K562 (cell line): ENCODE measurements at regions not wholly inside any gene's neighbourhood (a gene's known extent, or its start where the extent isn't known, plus 50 kb on each side); places are given as distances from the start of the nearest gene placed in this dataset.

Source experiments
- ATAC-seq: fragments of 200-7000 bp; cut with Tn5 transposase; 3 replicates; pipeline ENCODE4 v1.9.1; 2020; ENCODE audit warnings: moderate library complexity
- BruUV-seq: library from RNA; stranded (reverse); fragments of 400-500 nt; replicated peaks from 2 replicates; lab custom pipeline; 2021; lab: Mats Ljungman, UMichigan
- CTCF ChIA-PET: fragments of 300-600 bp; formaldehyde crosslinking; extraction: SDS; loops from one replicate; lab custom pipeline; 2021; ENCODE audit warnings: low intra/inter-chr PET ratio; lab: Yijun Ruan, JAX
- POLR2A ChIA-PET: fragments of 300-600, 350-650 bp; sonication (Branson Sonifier 250); formaldehyde crosslinking; extraction: SDS; loops from one replicate; lab custom pipeline; 2021; ENCODE audit warnings: antibody characterized with exemption, inconsistent platforms; lab: Yijun Ruan, JAX
- DNase-seq, 4 experiments: peaks; one replicate each; pipeline versions ENCODE4 v3.0.0 to v3.0.0-alpha.2; 2011 to 2018; ENCODE audit warnings: low spot score in 3 of 4, mixed read lengths in 3 of 4; ENCODE audit errors: extremely low read depth in 1 of 4
- FAIRE-seq: peaks from 2 replicates; lab custom pipeline; 2011; peaks lifted over from hg19 to GRCh38; lab: Jason Lieb, UNC
- H2AFZ ChIP-seq: 2 replicates; pipeline ENCODE4 v1.6.0; 2011; ENCODE audit warnings: low read depth, low read length, control low read depth, inconsistent platforms
- H3K27ac ChIP-seq: fragments of 200-600 bp; 3 replicates; pipeline ENCODE4 v1.8.0; 2011; ENCODE audit warnings: low read depth, mild to moderate bottlenecking, control low read depth, inconsistent platforms, low read length, moderate library complexity, mixed read lengths; ENCODE audit errors: extremely low read depth
- H3K27me3 ChIP-seq, 2 experiments: fragments of 300-600 bp in 1 of 2; 2 replicates in 1 of 2; 3 replicates in 1 of 2; pipeline versions ENCODE4 v1.6.0 to v1.8.0; 2011; ENCODE audit warnings: inconsistent platforms in 2 of 2, low read length in 2 of 2, mild to moderate bottlenecking in 1 of 2, mixed read lengths in 1 of 2, moderate library complexity in 1 of 2; ENCODE audit not compliant: control insufficient read depth in 2 of 2, insufficient read depth in 2 of 2
- H3K36me3 ChIP-seq: fragments of 300-600 bp; 3 replicates; pipeline ENCODE4 v1.8.0; 2011; ENCODE audit warnings: mild to moderate bottlenecking, low read length, inconsistent platforms; ENCODE audit not compliant: control insufficient read depth, insufficient read depth
- H3K4me1 ChIP-seq, 2 experiments: fragments of 200-600 bp in 1 of 2; replicated peaks in 1 of 2; 2 replicates in 1 of 2; 3 replicates in 1 of 2; pipeline versions ENCODE4 v1.5.1 to v1.8.0; 2011; ENCODE audit warnings: inconsistent platforms in 2 of 2, low read length in 2 of 2, mild to moderate bottlenecking in 1 of 2, mixed read lengths in 1 of 2, moderate library complexity in 1 of 2; ENCODE audit not compliant: control insufficient read depth in 2 of 2, insufficient read depth in 2 of 2
- H3K4me2 ChIP-seq: 2 replicates; pipeline ENCODE4 v1.6.1; 2011; ENCODE audit warnings: low read length, control low read depth, inconsistent platforms, mixed read lengths; ENCODE audit not compliant: insufficient read depth
- H3K4me3 ChIP-seq: fragments of 200-600 bp; sonication (generic), shearing (Covaris generic); 2 replicates; pipeline ENCODE4 v1.5.1; 2016; ENCODE audit warnings: control low read depth, inconsistent platforms
- H3K79me2 ChIP-seq: fragments of 200-600 bp; 3 replicates; pipeline ENCODE4 v1.8.0; 2011; ENCODE audit warnings: low read length, inconsistent platforms; ENCODE audit not compliant: control insufficient read depth, insufficient read depth
- H3K9ac ChIP-seq, 2 experiments: 2 replicates each; pipeline versions ENCODE4 v1.6.0 to v1.6.1; 2011; ENCODE audit warnings: low read depth in 2 of 2, low read length in 2 of 2, control low read depth in 1 of 2, inconsistent platforms in 1 of 2, mild to moderate bottlenecking in 1 of 2, mixed read lengths in 1 of 2; ENCODE audit not compliant: insufficient read depth in 1 of 2
- H3K9me1 ChIP-seq: one replicate; pipeline ENCODE4 v1.6.0; 2011; ENCODE audit warnings: inconsistent platforms, mild to moderate bottlenecking, low read length, moderate library complexity; ENCODE audit not compliant: control insufficient read depth, insufficient read depth
- H3K9me3 ChIP-seq: replicated peaks from 2 replicates; pipeline ENCODE4 v1.5.1; 2011; ENCODE audit warnings: low read depth, low read length, inconsistent platforms; ENCODE audit not compliant: control insufficient read depth, insufficient read depth
- H4K20me1 ChIP-seq: replicated peaks from 2 replicates; pipeline ENCODE4 v1.6.1; 2011; ENCODE audit warnings: low read length, inconsistent platforms, mixed read lengths; ENCODE audit not compliant: control insufficient read depth, insufficient read depth
- HNRNPH1 ChIP-seq: fragments of 200-400 bp; formaldehyde crosslinking; optimal IDR thresholded peaks from 2 replicates; pipeline ENCODE3; 2017; ENCODE audit warnings: low read depth, mild to moderate bottlenecking, low read length, moderate library complexity
- KDM5B ChIP-seq: fragments of 200-600 bp; sonication (generic); IDR thresholded peaks from 2 replicates; pipeline ENCODE4 v1.6.1; 2012; ENCODE audit warnings: low read depth, mild to moderate bottlenecking, moderate library complexity, low read length, control low read depth, inconsistent platforms; ENCODE audit not compliant: insufficient replicate concordance
- KLF10 ChIP-seq: fragments of 250-450 bp; sonication (Bioruptor Pico); IDR thresholded peaks from 2 replicates; pipeline ENCODE4 v1.6.1; 2021; ENCODE audit warnings: matching md5 sums
- MAFK ChIP-seq: IDR thresholded peaks from 2 replicates; pipeline ENCODE4 v1.6.1; 2011; ENCODE audit warnings: low read length, improper control_type of control experiment
- MED1 ChIP-seq: sonication (generic); formaldehyde crosslinking; IDR thresholded peaks from 2 replicates; pipeline ENCODE4 v1.8.1; 2023; ENCODE audit warnings: missing genetic modification reagents, borderline replicate concordance
- PHF21A ChIP-seq: fragments of 450-650 bp; IDR thresholded peaks from 2 replicates; pipeline ENCODE4 v1.6.1; 2017; ENCODE audit warnings: low read depth, borderline replicate concordance
- TRIM24 ChIP-seq, 2 experiments: fragments of 450-650 bp; IDR thresholded peaks; 2 replicates each; pipeline ENCODE4 v1.6.1; 2016
- TSC22D4 ChIP-seq: fragments of 450-650 bp; IDR thresholded peaks from 2 replicates; pipeline ENCODE4 v1.6.1; 2016; ENCODE audit warnings: missing genetic modification characterization, missing biosample characterization, control low read depth
- XRCC3 ChIP-seq: fragments of 450-650 bp; IDR thresholded peaks from 2 replicates; pipeline ENCODE4 v1.6.1; 2017; ENCODE audit warnings: mild to moderate bottlenecking, moderate library complexity
- ZKSCAN8 ChIP-seq: fragments of 200-800 bp; sonication (Bioruptor generic); IDR thresholded peaks from 2 replicates; pipeline ENCODE4 v1.6.1; 2016; ENCODE audit warnings: missing genetic modification characterization, missing compliant biosample characterization
- ZNF785 ChIP-seq: fragments of 250-450 bp; sonication (Bioruptor Pico); IDR thresholded peaks from 2 replicates; pipeline ENCODE4 v1.4.0; 2020; ENCODE audit warnings: mild to moderate bottlenecking
- WGBS: fragments of 100-300 bp; shearing (Covaris generic); methylation state at CpG from one replicate; pipeline ENCODE4 v1.1.6; 2016; ENCODE audit warnings: low coverage, mixed read lengths; ENCODE audit not compliant: insufficient coverage; ENCODE audit errors: missing lambda C conversion rate; 5-methylcytosine and 5-hydroxymethylcytosine counted together
- in situ Hi-C: fragments of 300-500 bp; cut with MboI; formaldehyde crosslinking; loops from 4 replicates; pipeline ENCODE4 v1.15.0; 2018; ENCODE audit warnings: inconsistent platforms, mixed read lengths
- intact Hi-C: fragments of 100-400 bp; cut with micrococcal nuclease; formaldehyde crosslinking; loops from 2 replicates; pipeline ENCODE4 v1.14.2; 2022
- TF ChIP-seq, protein P1 (sequence below): fragments of 250-450 bp; sonication (Bioruptor Pico); IDR thresholded peaks from 2 replicates; pipeline ENCODE4 v1.5.0; 2020; ENCODE audit warnings: mild to moderate bottlenecking, borderline replicate concordance
- TF ChIP-seq, protein P2 (sequence below): fragments of 250-450 bp; sonication (Bioruptor Pico); IDR thresholded peaks from 2 replicates; pipeline ENCODE4 v1.8.0; 2021; ENCODE audit warnings: moderate library complexity, mild to moderate bottlenecking, inconsistent platforms
- TF ChIP-seq, protein P3 (sequence below): fragments of 250-450 bp; sonication (Bioruptor Pico); IDR thresholded peaks from 2 replicates; pipeline ENCODE4 v1.8.0; 2022; ENCODE audit warnings: moderate library complexity, mild to moderate bottlenecking, inconsistent platforms
- TF ChIP-seq, protein P4 (sequence below): fragments of 450-650 bp; IDR thresholded peaks from 2 replicates; pipeline ENCODE4 v1.6.1; 2017; ENCODE audit warnings: antibody characterized with exemption

DNA sequence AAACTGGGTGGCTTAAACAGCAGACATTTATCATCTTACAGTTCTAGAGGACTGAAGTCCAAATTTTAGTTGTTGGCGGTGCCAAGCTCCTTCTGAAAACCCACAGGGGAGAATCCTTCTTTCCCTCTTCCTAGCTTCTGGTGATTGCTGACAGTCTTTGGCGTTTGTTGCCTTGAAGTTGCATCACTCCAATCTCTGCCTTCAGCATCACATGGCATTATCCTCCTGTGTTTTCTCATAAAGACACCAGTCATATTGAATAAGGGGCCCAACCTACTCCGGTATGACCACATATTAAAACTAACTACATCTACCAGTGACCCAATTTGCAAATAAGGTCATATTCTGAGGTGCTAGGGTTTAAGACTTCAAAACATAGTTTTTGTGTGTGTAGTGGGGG is 472.1 kb upstream of the IGFBP3 start:
- CTCF ChIA-PET = no interaction called here

More for the DNA sequence above, 472.1 kb upstream of the IGFBP3 start:
- Histone ChIP-seq H3K4me1 (no peaks in the 10 kb centered on the region), H3K9me3 (no peaks in the 10 kb centered on the region), H2AFZ (no peak overlapping the region), H3K9me1 (no peaks in the 10 kb centered on the region), H3K79me2 (no peaks in the 10 kb centered on the region), H3K4me2 (no peak overlapping the region), H4K20me1 (no peaks in the 10 kb centered on the region), H3K4me3 (no peak overlapping the region), H3K27me3 (no peaks in the 10 kb centered on the region), H3K27ac (no peak overlapping the region), H3K36me3 (no peaks in the 10 kb centered on the region), H3K9ac (no peak overlapping the region)
- BruUV-seq = no TSS peak
- DNase-seq (no peak), ATAC-seq (no peak), FAIRE-seq (no peak)
- POLR2A ChIA-PET = no interaction called here
- in situ Hi-C loops (no loop called here), intact Hi-C loops (no loop called here)
- TF ChIP-seq, protein P1, sequence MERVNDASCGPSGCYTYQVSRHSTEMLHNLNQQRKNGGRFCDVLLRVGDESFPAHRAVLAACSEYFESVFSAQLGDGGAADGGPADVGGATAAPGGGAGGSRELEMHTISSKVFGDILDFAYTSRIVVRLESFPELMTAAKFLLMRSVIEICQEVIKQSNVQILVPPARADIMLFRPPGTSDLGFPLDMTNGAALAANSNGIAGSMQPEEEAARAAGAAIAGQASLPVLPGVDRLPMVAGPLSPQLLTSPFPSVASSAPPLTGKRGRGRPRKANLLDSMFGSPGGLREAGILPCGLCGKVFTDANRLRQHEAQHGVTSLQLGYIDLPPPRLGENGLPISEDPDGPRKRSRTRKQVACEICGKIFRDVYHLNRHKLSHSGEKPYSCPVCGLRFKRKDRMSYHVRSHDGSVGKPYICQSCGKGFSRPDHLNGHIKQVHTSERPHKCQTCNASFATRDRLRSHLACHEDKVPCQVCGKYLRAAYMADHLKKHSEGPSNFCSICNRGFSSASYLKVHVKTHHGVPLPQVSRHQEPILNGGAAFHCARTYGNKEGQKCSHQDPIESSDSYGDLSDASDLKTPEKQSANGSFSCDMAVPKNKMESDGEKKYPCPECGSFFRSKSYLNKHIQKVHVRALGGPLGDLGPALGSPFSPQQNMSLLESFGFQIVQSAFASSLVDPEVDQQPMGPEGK (CRISPR knock-in tag) = no peak
- TF ChIP-seq PHF21A (no peak), TSC22D4 (tag) (no peak), KLF10 (CRISPR knock-in tag) (no peak), XRCC3 (no peak), TRIM24 (IDR thresholded peaks at IDR 0.05) (no peak), MED1 (CRISPR knock-in tag) (no peak), ZKSCAN8 (CRISPR knock-in tag) (no peak), HNRNPH1 (no peak), MAFK (no peak), ZNF785 (no peak), KDM5B (no peak)
- TF ChIP-seq, protein P2, sequence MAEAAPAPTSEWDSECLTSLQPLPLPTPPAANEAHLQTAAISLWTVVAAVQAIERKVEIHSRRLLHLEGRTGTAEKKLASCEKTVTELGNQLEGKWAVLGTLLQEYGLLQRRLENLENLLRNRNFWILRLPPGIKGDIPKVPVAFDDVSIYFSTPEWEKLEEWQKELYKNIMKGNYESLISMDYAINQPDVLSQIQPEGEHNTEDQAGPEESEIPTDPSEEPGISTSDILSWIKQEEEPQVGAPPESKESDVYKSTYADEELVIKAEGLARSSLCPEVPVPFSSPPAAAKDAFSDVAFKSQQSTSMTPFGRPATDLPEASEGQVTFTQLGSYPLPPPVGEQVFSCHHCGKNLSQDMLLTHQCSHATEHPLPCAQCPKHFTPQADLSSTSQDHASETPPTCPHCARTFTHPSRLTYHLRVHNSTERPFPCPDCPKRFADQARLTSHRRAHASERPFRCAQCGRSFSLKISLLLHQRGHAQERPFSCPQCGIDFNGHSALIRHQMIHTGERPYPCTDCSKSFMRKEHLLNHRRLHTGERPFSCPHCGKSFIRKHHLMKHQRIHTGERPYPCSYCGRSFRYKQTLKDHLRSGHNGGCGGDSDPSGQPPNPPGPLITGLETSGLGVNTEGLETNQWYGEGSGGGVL (CRISPR knock-in tag) = no peak
- TF ChIP-seq, protein P3, sequence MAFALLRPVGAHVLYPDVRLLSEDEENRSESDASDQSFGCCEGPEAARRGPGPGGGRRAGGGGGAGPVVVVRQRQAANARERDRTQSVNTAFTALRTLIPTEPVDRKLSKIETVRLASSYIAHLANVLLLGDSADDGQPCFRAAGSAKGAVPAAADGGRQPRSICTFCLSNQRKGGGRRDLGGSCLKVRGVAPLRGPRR (CRISPR knock-in tag) = no peak
- TF ChIP-seq, protein P4, sequence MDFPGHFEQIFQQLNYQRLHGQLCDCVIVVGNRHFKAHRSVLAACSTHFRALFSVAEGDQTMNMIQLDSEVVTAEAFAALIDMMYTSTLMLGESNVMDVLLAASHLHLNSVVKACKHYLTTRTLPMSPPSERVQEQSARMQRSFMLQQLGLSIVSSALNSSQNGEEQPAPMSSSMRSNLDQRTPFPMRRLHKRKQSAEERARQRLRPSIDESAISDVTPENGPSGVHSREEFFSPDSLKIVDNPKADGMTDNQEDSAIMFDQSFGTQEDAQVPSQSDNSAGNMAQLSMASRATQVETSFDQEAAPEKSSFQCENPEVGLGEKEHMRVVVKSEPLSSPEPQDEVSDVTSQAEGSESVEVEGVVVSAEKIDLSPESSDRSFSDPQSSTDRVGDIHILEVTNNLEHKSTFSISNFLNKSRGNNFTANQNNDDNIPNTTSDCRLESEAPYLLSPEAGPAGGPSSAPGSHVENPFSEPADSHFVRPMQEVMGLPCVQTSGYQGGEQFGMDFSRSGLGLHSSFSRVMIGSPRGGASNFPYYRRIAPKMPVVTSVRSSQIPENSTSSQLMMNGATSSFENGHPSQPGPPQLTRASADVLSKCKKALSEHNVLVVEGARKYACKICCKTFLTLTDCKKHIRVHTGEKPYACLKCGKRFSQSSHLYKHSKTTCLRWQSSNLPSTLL = no peak
- 4% methylated on average over 3 of the region's 3 CpGs for WGBS
